T follicular helper cell (primary cell): ENCODE measurements at regions not wholly inside any gene's neighbourhood (a gene's known extent, or its start where the extent isn't known, plus 50 kb on each side); places are given as distances from the start of the nearest gene placed in this dataset.

Source experiments
- DNase-seq: peaks from one replicate; pipeline ENCODE4 v3.0.0-alpha.2; 2020; ENCODE audit warnings: low read depth

- DNase-seq = no peak
Observed at GRCh38 chr17:34776456-34777443, 184.5 kb downstream of the CCT6B start.

- no peak for DNase-seq
Observed at GRCh38 chr17:34773036-34773435, 188.2 kb downstream of the CCT6B start.

- DNase-seq = no peak
Observed at GRCh38 chr17:34771891-34772290, 189.4 kb downstream of the CCT6B start.

- DNase-seq = no peak
Observed at GRCh38 chr17:34770586-34770985, 190.7 kb downstream of the CCT6B start.

GRCh38 chr17:34769899-34770298 is 190.5 kb downstream of the TMEM132E start:
- no peak for DNase-seq

- no peak for DNase-seq
Observed at GRCh38 chr17:34769049-34769448, 189.7 kb downstream of the TMEM132E start.

- DNase-seq = no peak
Observed at GRCh38 chr17:34765291-34765690, 185.9 kb downstream of the TMEM132E start.

GRCh38 chr17:34764716-34765115 is 185.3 kb downstream of the TMEM132E start:
- DNase-seq = no peak

- no peak for DNase-seq
Observed at GRCh38 chr17:34763728-34764665, 184.6 kb downstream of the TMEM132E start.

GRCh38 chr17:34762078-34762477 is 182.7 kb downstream of the TMEM132E start:
- no peak for DNase-seq

GRCh38 chr17:34761646-34762045 is 182.3 kb downstream of the TMEM132E start:
- no peak for DNase-seq

GRCh38 chr17:34760931-34761495 is 181.6 kb downstream of the TMEM132E start:
- DNase-seq = no peak

- DNase-seq = no peak
Observed at GRCh38 chr17:34758718-34759117, 179.3 kb downstream of the TMEM132E start.

GRCh38 chr17:34758316-34758715 is 178.9 kb downstream of the TMEM132E start:
- DNase-seq = no peak

- DNase-seq = no peak
Observed at GRCh38 chr17:34757611-34758010, 178.2 kb downstream of the TMEM132E start.

- DNase-seq = no peak
Observed at GRCh38 chr17:34757106-34757505, 177.7 kb downstream of the TMEM132E start.

- no peak for DNase-seq
Observed at GRCh38 chr17:34756637-34757021, 177.2 kb downstream of the TMEM132E start.

- DNase-seq = no peak
Observed at GRCh38 chr17:34755981-34756636, 176.7 kb downstream of the TMEM132E start.

GRCh38 chr17:34755371-34755770 is 176.0 kb downstream of the TMEM132E start:
- DNase-seq = no peak

GRCh38 chr17:34750004-34750403 is 170.6 kb downstream of the TMEM132E start:
- no peak for DNase-seq

- DNase-seq = no peak
Observed at GRCh38 chr17:34741967-34742366, 162.6 kb downstream of the TMEM132E start.
